ENCODE measurements at regions not wholly inside any gene's neighbourhood (a gene's known extent, or its start where the extent isn't known, plus 50 kb on each side); places are given as distances from the start of the nearest gene placed in this dataset.

GRCh38 chr6:146895772-146896061 is 296.9 kb downstream of the ADGB start:
- TF ChIP-seq, protein P1, sequence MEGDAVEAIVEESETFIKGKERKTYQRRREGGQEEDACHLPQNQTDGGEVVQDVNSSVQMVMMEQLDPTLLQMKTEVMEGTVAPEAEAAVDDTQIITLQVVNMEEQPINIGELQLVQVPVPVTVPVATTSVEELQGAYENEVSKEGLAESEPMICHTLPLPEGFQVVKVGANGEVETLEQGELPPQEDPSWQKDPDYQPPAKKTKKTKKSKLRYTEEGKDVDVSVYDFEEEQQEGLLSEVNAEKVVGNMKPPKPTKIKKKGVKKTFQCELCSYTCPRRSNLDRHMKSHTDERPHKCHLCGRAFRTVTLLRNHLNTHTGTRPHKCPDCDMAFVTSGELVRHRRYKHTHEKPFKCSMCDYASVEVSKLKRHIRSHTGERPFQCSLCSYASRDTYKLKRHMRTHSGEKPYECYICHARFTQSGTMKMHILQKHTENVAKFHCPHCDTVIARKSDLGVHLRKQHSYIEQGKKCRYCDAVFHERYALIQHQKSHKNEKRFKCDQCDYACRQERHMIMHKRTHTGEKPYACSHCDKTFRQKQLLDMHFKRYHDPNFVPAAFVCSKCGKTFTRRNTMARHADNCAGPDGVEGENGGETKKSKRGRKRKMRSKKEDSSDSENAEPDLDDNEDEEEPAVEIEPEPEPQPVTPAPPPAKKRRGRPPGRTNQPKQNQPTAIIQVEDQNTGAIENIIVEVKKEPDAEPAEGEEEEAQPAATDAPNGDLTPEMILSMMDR (conservative IDR thresholded peaks at IDR 0.05 in 1 of 2, IDR thresholded peaks at IDR 0.05 in 1 of 2; ENCODE audit: extremely low read depth in 1 of 2, insufficient read depth in 1 of 2, low read depth in 1 of 2, low read length in 2 of 2): no peak
- TF ChIP-seq EZH2 (IDR thresholded peaks at IDR 0.05; ENCODE audit: borderline replicate concordance, low read length): no peak
